MM.1S (cell line): ENCODE measurements at regions not wholly inside any gene's neighbourhood (a gene's known extent, or its start where the extent isn't known, plus 50 kb on each side); places are given as distances from the start of the nearest gene placed in this dataset.

Experiments
- DNase-seq: peaks from one replicate; pipeline ENCODE4 v3.0.0-alpha.2; 2015
- H2AFZ ChIP-seq: fragments of 300-600 bp; sonication (generic); 2 replicates; pipeline ENCODE4 v1.6.0; 2016; ENCODE audit warnings: antibody characterized with exemption, low read length
- H3F3A ChIP-seq: fragments of 300-600 bp; sonication (generic); 2 replicates; pipeline ENCODE4 v1.6.1; 2016; ENCODE audit warnings: mild to moderate bottlenecking, antibody characterized with exemption, low read length, moderate library complexity, mixed read lengths; ENCODE audit not compliant: insufficient read depth
- H3K27ac ChIP-seq: fragments of 300-600 bp; sonication (generic); 2 replicates; pipeline ENCODE4 v1.5.1; 2016; ENCODE audit warnings: mild to moderate bottlenecking, low read length
- H3K27me3 ChIP-seq: fragments of 300-600 bp; sonication (generic); replicated peaks from 2 replicates; pipeline ENCODE4 v1.6.0; 2016; ENCODE audit warnings: low read length; ENCODE audit not compliant: insufficient read depth
- H3K36me3 ChIP-seq: fragments of 300-600 bp; sonication (generic); replicated peaks from 2 replicates; pipeline ENCODE4 v1.6.1; 2016; ENCODE audit warnings: mild to moderate bottlenecking, low read length, mixed read lengths; ENCODE audit not compliant: insufficient read depth
- H3K4me1 ChIP-seq: fragments of 300-600 bp; sonication (generic); 2 replicates; pipeline ENCODE4 v1.6.1; 2016; ENCODE audit warnings: low read length, mixed read lengths
- H3K4me2 ChIP-seq: fragments of 300-600 bp; sonication (generic); 2 replicates; pipeline ENCODE4 v1.6.0; 2016; ENCODE audit warnings: low read depth, low read length
- H3K4me3 ChIP-seq: fragments of 300-600 bp; sonication (generic); 2 replicates; pipeline ENCODE4 v1.5.1; 2016; ENCODE audit warnings: low read length, mixed read lengths
- H3K79me2 ChIP-seq: fragments of 300-600 bp; sonication (generic); 2 replicates; pipeline ENCODE4 v1.6.1; 2016; ENCODE audit warnings: mixed run types, low read length, mixed read lengths
- H3K9ac ChIP-seq: fragments of 300-600 bp; sonication (generic); 2 replicates; pipeline ENCODE4 v1.6.1; 2016; ENCODE audit warnings: low read length, mixed read lengths
- H3K9me2 ChIP-seq: fragments of 300-600 bp; sonication (generic); replicated peaks from 2 replicates; pipeline ENCODE4 v1.6.1; 2016; ENCODE audit warnings: mild to moderate bottlenecking, low read length, mixed read lengths; ENCODE audit not compliant: insufficient read depth
- H3K9me3 ChIP-seq: fragments of 300-600 bp; sonication (generic); replicated peaks from 2 replicates; pipeline ENCODE4 v1.6.1; 2016; ENCODE audit warnings: mild to moderate bottlenecking, low read length, mixed read lengths; ENCODE audit not compliant: insufficient read depth
- H4K20me1 ChIP-seq: fragments of 300-600 bp; sonication (generic); 2 replicates; pipeline ENCODE4 v1.6.1; 2016; ENCODE audit warnings: mild to moderate bottlenecking, low read length, moderate library complexity, mixed read lengths; ENCODE audit not compliant: insufficient read depth
- CTCF ChIP-seq: fragments of 300-600 bp; sonication (generic); IDR thresholded peaks from 2 replicates; pipeline ENCODE4 v1.5.1; 2016; ENCODE audit warnings: antibody characterized with exemption, low read length, mixed read lengths
- EZH2 ChIP-seq: fragments of 300-600 bp; sonication (generic); optimal IDR thresholded peaks from 2 replicates; pipeline ENCODE3; 2017; ENCODE audit warnings: low read depth, mild to moderate bottlenecking, antibody characterized with exemption, low read length, mixed read lengths
- EZH2phosphoT487 ChIP-seq: fragments of 300-600 bp; sonication (generic); IDR thresholded peaks from 2 replicates; pipeline ENCODE4 v1.6.1; 2018; ENCODE audit warnings: antibody characterized with exemption, low read length

- Histone ChIP-seq H3K4me2 (no peak overlapping the region), H3K36me3 (no peaks in the 10 kb centered on the region), H3K27me3 (no peaks in the 10 kb centered on the region), H3K9me3 (no peaks in the 10 kb centered on the region), H3F3A (no peaks in the 10 kb centered on the region), H3K4me3 (no peak overlapping the region), H3K79me2 (no peaks in the 10 kb centered on the region), H4K20me1 (no peaks in the 10 kb centered on the region), H3K4me1 (no peaks in the 10 kb centered on the region), H3K9ac (no peak overlapping the region), H3K9me2 (no peaks in the 10 kb centered on the region), H3K27ac (no peak overlapping the region), H2AFZ (no peak overlapping the region)
- TF ChIP-seq EZH2 = no peak
- TF ChIP-seq CTCF = no peak
- no peak for TF ChIP-seq EZH2phosphoT487
- DNase-seq = no peak
Measured at GRCh38 chr12:127236491-127236890, 1030.5 kb upstream of the TMEM132C start.

- H3K9me2 ChIP-seq = no peaks in the 10 kb centered on the region
- no peak for DNase-seq
- no peaks in the 10 kb centered on the region for H3K27me3 ChIP-seq
- TF ChIP-seq EZH2 = no peak
- no peak for TF ChIP-seq CTCF
- no peak for TF ChIP-seq EZH2phosphoT487
- H3K27ac ChIP-seq = no peak overlapping the region
- H3K4me2 ChIP-seq = no peak overlapping the region
- no peaks in the 10 kb centered on the region for H4K20me1 ChIP-seq
- no peaks in the 10 kb centered on the region for H3K36me3 ChIP-seq
- no peaks in the 10 kb centered on the region for H3K79me2 ChIP-seq
- no peak overlapping the region for H3K4me3 ChIP-seq
- H3K4me1 ChIP-seq = no peaks in the 10 kb centered on the region
- no peaks in the 10 kb centered on the region for H3K9me3 ChIP-seq
- no peaks in the 10 kb centered on the region for H3F3A ChIP-seq
- H3K9ac ChIP-seq = no peak overlapping the region
- no peak overlapping the region for H2AFZ ChIP-seq
Measured at GRCh38 chr12:127237151-127237550, 1029.8 kb upstream of the TMEM132C start.

- H2AFZ ChIP-seq = no peak overlapping the region
- no peaks in the 10 kb centered on the region for H4K20me1 ChIP-seq
- no peaks in the 10 kb centered on the region for H3F3A ChIP-seq
- H3K27me3 ChIP-seq = no peaks in the 10 kb centered on the region
- no peak overlapping the region for H3K27ac ChIP-seq
- DNase-seq = no peak
- no peaks in the 10 kb centered on the region for H3K79me2 ChIP-seq
- no peak overlapping the region for H3K9ac ChIP-seq
- no peaks in the 10 kb centered on the region for H3K9me3 ChIP-seq
- no peaks in the 10 kb centered on the region for H3K36me3 ChIP-seq
- TF ChIP-seq EZH2phosphoT487 (no peak), CTCF (no peak), EZH2 (no peak)
- H3K4me3 ChIP-seq = no peak overlapping the region
- no peaks in the 10 kb centered on the region for H3K9me2 ChIP-seq
- no peaks in the 10 kb centered on the region for H3K4me1 ChIP-seq
- H3K4me2 ChIP-seq = no peak overlapping the region
Measured at GRCh38 chr12:127238107-127238506, 1028.9 kb upstream of the TMEM132C start.
